SU-DHL-6 (cell line): ENCODE measurements at regions not wholly inside any gene's neighbourhood (a gene's known extent, or its start where the extent isn't known, plus 50 kb on each side); places are given as distances from the start of the nearest gene placed in this dataset.

Source experiments
- H2AFZ ChIP-seq: fragments of 200-600 bp; sonication (generic); 2 replicates; pipeline ENCODE4 v1.6.1; 2014; ENCODE audit warnings: low read depth, mild to moderate bottlenecking, moderate library complexity, mixed read lengths, antibody characterized with exemption, low read length; ENCODE audit not compliant: severe bottlenecking
- H3F3A ChIP-seq: fragments of 200-600 bp; shearing (Covaris generic); 2 replicates; pipeline ENCODE4 v1.6.0; 2016; ENCODE audit warnings: antibody characterized with exemption, mild to moderate bottlenecking; ENCODE audit not compliant: insufficient read depth
- H3K27ac ChIP-seq: fragments of 200-600 bp; sonication (generic); 2 replicates; pipeline ENCODE4 v1.5.1; 2016; ENCODE audit warnings: low read depth, mild to moderate bottlenecking, low read length, moderate library complexity, mixed read lengths
- H3K27me3 ChIP-seq: fragments of 200-600 bp; sonication (generic), shearing (Covaris generic); 2 replicates; pipeline ENCODE4 v1.6.0; 2014; ENCODE audit warnings: mild to moderate bottlenecking, low read length
- H3K36me3 ChIP-seq: fragments of 200-600 bp; sonication (generic); 2 replicates; pipeline ENCODE4 v1.6.1; 2014; ENCODE audit warnings: mild to moderate bottlenecking, low read length, mixed read lengths
- H3K4me2 ChIP-seq: fragments of 300-600, 200-600 bp; shearing (Covaris generic), sonication (generic); 2 replicates; pipeline ENCODE4 v1.6.0; 2014; ENCODE audit warnings: low read length, low read depth, mild to moderate bottlenecking; ENCODE audit not compliant: poor library complexity, severe bottlenecking
- H3K4me3 ChIP-seq: fragments of 200-600 bp; sonication (generic); 2 replicates; pipeline ENCODE4 v1.5.1; 2014; ENCODE audit warnings: antibody characterized with exemption, low read length, mild to moderate bottlenecking, mixed read lengths; ENCODE audit not compliant: insufficient read depth, poor library complexity, severe bottlenecking
- H3K79me2 ChIP-seq: fragments of 200-600 bp; sonication (generic); 2 replicates; pipeline ENCODE4 v1.6.1; 2014; ENCODE audit warnings: mild to moderate bottlenecking, low read length, moderate library complexity; ENCODE audit not compliant: insufficient read depth
- H3K9ac ChIP-seq: fragments of 200-600 bp; sonication (generic); 2 replicates; pipeline ENCODE4 v1.7.0; 2014; ENCODE audit warnings: mild to moderate bottlenecking, low read length
- H3K9me2 ChIP-seq: fragments of 200-600 bp; sonication (generic); replicated peaks from 2 replicates; pipeline ENCODE4 v1.6.1; 2014; ENCODE audit warnings: low read length; ENCODE audit not compliant: insufficient read depth
- H3K9me3 ChIP-seq: fragments of 200-600 bp; sonication (generic); 2 replicates; pipeline ENCODE4 v1.6.1; 2014; ENCODE audit warnings: low read length, mixed read lengths; ENCODE audit not compliant: insufficient read depth
- H4K20me1 ChIP-seq: fragments of 200-600 bp; sonication (generic); 2 replicates; pipeline ENCODE4 v1.6.1; 2014; ENCODE audit warnings: low read depth, mild to moderate bottlenecking, antibody characterized with exemption, low read length, moderate library complexity, mixed read lengths
- CTCF ChIP-seq: fragments of 200-600 bp; sonication (generic); IDR thresholded peaks from one replicate; pipeline ENCODE4 v1.5.1; 2017; ENCODE audit warnings: antibody characterized with exemption, mild to moderate bottlenecking, low read length, moderate library complexity; ENCODE audit not compliant: insufficient read depth, poor library complexity, severe bottlenecking
- EZH2phosphoT487 ChIP-seq: fragments of 200-600 bp; sonication (generic), shearing (Covaris generic); conservative IDR thresholded peaks from 2 replicates; pipeline ENCODE4 v1.6.1; 2018; ENCODE audit warnings: mild to moderate bottlenecking, antibody characterized with exemption, low read length, moderate library complexity, mixed read lengths

DNA sequence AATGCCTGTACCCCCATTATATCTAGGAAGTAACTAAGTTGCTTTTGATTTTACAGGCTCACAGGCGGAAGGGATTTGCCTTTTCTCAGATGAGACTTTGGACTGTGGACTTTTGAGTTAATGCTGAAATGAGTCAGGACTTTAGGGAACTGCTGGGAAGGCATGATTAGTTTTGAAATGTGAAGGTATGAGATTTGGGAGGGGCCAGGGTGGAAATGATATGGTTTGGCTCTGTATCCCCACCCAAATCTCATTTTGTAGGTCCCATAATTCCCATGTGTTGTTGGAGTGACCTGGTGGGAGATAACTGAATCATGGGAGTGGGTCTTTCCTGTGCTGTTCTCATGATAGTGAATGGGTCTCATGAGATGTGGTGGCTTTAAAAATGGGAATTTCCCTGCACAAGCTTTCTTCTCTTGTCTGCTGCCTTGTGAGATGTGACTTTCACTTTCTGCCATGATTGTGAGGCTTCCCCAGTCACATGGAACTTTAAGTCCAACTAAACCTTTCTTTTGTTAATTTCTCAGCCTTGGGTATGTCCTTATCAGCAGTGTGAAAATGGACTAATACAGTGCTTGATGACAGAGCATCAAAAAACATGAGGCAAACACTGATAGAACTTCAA lies 1119.5 kb downstream of the PLA2G4A start:
- Histone ChIP-seq H3K9ac (no peak overlapping the region), H3K27ac (no peak overlapping the region), H3F3A (no peaks in the 10 kb centered on the region), H3K4me2 (no peak overlapping the region), H3K27me3 (no peaks in the 10 kb centered on the region), H3K9me2 (no peaks in the 10 kb centered on the region), H3K79me2 (no peaks in the 10 kb centered on the region), H4K20me1 (no peaks in the 10 kb centered on the region), H2AFZ (no peak overlapping the region), H3K9me3 (peaks cover 19% of the 10 kb centered on the region; the same call in 1 of the 2 replicates), H3K4me3 (no peak overlapping the region), H3K36me3 (no peaks in the 10 kb centered on the region)
- TF ChIP-seq CTCF (no peak), EZH2phosphoT487 (no peak)

- no peak for TF ChIP-seq CTCF
- no peak for TF ChIP-seq EZH2phosphoT487
- no peaks in the 10 kb centered on the region for H3K27me3 ChIP-seq
- no peaks in the 10 kb centered on the region for H3K79me2 ChIP-seq
- no peak overlapping the region for H3K4me2 ChIP-seq
- no peak overlapping the region for H3K4me3 ChIP-seq
- peaks cover 19% of the 10 kb centered on the region; the same call in 1 of the 2 replicates for H3K9me3 ChIP-seq
- H3K27ac ChIP-seq = no peak overlapping the region
- no peaks in the 10 kb centered on the region for H4K20me1 ChIP-seq
- no peak overlapping the region for H3K9ac ChIP-seq
- H2AFZ ChIP-seq = no peak overlapping the region
- H3K9me2 ChIP-seq = no peaks in the 10 kb centered on the region
- no peaks in the 10 kb centered on the region for H3K36me3 ChIP-seq
- H3F3A ChIP-seq = no peaks in the 10 kb centered on the region
Observed at GRCh38 chr1:187949567-187949966, 1120.8 kb downstream of the PLA2G4A start.

DNA sequence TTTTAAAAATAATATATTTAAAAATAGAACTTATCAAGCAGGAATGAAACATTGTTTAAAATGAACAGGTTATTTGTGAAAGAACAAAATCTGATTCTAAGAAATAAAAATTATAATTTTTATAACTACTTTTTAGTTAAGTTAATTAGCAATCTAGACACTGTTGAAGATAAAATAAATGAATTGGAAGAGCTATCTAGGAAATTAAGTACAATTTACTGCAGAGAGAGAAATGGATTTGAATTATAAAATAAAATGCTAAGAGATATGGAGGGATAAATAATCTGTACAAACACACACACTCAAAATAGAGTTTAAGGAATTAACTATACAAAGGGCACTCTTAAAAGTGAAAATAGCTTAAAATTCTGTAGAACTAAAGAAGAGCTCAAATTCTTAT lies 1123.1 kb downstream of the PLA2G4A start:
- no peak overlapping the region for H2AFZ ChIP-seq
- H3F3A ChIP-seq = no peaks in the 10 kb centered on the region
- H3K4me3 ChIP-seq = no peak overlapping the region
- H3K36me3 ChIP-seq = no peaks in the 10 kb centered on the region
- H3K27ac ChIP-seq = no peak overlapping the region
- no peaks in the 10 kb centered on the region for H4K20me1 ChIP-seq
- no peaks in the 10 kb centered on the region for H3K27me3 ChIP-seq
- no peak overlapping the region for H3K9ac ChIP-seq
- no peaks in the 10 kb centered on the region for H3K79me2 ChIP-seq
- no peak for TF ChIP-seq EZH2phosphoT487
- no peak for TF ChIP-seq CTCF
- peaks cover 12% of the 10 kb centered on the region; the same call in 1 of the 2 replicates for H3K9me3 ChIP-seq
- H3K9me2 ChIP-seq = no peaks in the 10 kb centered on the region
- no peak overlapping the region for H3K4me2 ChIP-seq
